Jurkat, Clone E6-1 (cell line): ENCODE measurements at regions not wholly inside any gene's neighbourhood (a gene's known extent, or its start where the extent isn't known, plus 50 kb on each side); places are given as distances from the start of the nearest gene placed in this dataset.
"Not testable (repeated sequence)": the region's sequence is repeated elsewhere in the genome, so short reads cannot be mapped to it uniquely, and the experiment has no call there.

Experiments used
- DNase-seq: peaks from one replicate; pipeline ENCODE4 v3.0.0-alpha.2; 2011; ENCODE audit warnings: low read depth, low spot score
- H3K4me3 ChIP-seq: 2 replicates; pipeline ENCODE4 v1.5.1; 2011; ENCODE audit warnings: mild to moderate bottlenecking, low read length, control low read depth, moderate library complexity

DNA sequence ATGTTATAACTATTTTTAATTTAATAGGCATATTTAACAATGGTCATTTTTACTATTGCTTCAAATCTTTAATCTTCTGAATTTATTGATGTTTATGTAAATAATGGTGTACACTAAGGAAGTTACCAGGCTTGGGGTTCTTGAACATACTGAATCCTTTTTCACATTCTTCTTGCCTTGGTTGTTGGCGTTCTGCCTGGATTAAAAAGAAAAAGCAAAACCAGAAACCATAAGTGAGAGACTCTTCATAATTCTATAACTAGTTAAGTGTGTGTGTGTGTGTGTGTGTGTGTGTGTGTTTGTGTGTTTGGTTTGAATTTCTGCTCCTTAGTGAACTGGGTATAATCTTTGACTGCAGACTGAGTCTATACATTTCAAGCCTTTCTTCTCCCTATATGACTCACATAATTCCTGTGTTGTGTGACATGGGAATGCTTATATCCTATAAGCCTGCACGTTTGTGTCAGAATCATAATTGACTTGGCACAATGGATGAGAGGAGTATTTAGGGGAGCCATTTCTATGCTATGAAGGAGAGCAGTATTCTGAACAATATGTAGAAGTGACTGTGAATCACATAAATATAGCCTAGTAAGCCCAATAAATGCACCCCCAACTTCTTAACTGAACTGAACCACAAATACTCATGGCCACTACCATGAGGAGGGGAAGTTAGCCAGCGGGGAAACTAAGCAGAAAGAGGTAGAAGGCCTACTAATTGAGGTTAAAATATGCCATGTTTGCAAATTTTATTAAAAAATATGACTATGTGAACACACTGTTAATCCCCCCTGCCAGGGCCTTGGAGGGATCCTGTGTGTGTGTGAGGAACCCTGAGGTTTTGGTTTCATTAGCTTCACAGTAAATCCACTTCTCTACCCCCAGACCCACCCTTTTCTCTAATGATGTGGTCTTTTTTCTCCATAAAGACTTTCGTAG lies 425.5 kb downstream of the BCKDHB start:
- no peak for DNase-seq
- H3K4me3 ChIP-seq: no peak overlapping the region

DNA sequence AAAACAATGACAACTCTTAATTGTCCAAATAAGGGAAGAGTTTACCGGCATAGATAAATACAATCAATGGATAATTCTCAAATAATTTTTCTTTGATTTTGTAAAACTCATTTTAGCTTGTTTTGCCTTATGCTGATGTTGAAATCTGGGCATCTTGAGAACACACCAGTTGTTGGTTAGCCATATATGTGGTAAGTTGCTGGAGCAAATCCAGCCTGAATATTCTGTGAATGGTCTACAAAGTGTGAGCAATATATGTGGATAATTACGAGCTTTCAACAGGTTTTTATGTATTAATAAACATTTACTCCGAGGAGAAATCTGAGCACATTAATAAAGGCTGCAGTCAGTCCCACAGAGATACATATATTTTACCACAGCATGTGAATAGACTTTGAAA lies 423.6 kb downstream of the BCKDHB start:
- DNase-seq: no peak
- H3K4me3 ChIP-seq: no peak overlapping the region

DNA sequence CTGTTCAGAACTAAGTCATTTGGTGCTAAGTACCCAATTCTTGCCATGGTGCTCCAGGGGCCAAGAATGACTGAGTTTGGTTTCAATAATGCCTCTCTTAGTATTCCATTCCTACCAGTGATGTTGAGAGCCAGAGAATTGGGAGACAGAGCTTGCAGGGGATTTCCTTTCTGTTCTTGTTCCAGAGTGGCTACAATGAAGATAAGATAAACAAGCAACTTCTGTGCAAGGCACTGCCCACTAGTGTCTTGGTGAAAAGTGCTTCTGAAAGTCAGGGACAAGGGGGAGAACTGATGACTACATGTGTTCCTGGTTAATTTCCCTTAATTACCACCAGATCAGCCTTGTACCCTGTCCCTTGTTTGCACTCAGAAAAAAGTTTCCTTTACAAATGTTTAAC lies 421.6 kb downstream of the BCKDHB start:
- no peak for DNase-seq
- no peak overlapping the region for H3K4me3 ChIP-seq

DNA sequence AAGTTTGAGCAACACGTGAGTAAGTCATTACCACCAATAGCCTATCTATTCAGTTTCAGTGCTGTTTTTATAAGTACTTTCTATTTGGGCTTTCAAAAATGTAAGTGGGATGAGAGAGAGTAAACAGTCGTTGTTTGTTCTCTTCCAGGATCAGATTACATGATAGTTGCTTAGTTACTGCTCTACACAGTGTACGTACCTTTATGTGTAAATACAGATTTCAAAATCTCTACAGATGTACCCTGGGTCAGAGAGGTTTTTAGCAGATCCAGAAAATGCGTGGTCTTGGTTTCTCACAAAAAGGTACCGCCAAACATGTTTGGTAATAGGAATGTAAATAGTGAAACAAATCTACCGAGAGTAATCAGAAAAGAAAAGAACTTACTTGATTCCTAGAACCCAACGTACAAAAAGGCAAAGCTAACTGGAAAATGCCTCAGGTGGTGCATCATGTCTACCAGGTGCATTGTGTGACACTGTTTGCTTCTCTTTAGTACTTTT lies 421.1 kb downstream of the BCKDHB start:
- no peak for DNase-seq
- no peak overlapping the region for H3K4me3 ChIP-seq

DNA sequence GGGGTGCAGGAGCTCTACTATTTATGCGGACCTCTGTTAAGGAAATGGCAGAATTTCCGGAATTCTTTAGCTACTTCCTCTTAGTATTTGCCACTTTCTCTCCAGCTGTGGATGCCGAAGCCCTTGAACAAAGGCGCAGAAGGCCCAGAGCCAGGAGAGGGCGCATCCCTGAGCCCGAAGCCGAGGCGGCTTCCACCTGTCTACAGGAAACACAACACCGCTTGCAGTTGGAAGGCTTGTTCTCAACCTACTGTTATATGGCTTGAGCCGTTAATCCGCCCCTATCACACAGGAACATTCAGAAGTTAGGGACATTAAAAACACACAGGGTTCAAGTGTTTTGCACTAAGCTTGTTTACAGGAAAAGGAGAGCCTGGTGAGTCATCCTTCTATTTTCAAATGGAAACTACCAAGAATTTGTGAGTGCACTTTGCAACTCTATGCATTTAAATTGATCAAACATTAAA lies 417.1 kb downstream of the BCKDHB start:
- no peak for DNase-seq
- no peak overlapping the region for H3K4me3 ChIP-seq

DNA sequence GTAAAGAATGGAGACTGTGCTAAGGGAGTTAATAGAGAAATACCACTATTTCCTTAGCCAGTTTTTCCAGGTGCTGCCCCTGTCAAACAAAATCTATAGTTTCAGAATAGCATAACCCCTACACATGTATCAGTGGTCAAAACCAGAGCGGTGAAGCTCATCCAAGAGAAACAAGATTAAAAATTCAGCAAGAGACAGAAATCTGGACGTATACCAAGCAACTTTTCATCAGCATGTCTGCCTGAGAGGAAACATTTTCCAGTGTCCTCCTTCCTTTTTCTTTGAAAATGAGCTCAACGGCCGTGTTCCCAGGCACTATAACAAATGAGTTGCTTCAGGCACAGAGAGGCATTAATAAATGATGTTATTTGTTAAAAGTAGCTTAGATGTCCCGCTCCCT lies 416.5 kb downstream of the BCKDHB start:
- no peak overlapping the region for H3K4me3 ChIP-seq
- no peak for DNase-seq

DNA sequence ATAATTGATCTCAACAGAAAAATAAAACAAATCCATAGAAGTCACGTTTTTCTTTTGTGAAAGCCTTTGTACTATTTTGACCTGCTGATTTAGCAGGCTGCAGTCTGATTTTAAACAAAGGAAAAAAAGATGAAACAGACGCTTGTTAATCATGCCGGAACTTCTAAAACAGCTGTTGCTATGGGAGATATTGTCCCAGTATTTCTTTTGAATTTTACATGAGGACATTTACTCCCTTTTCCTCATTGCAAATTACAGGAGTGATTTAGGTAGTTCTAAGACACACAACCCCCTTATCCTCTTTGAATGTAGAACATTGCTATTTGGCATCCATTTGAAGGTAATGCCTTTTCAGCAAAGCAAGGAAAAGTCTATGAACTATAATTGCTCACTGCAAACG lies 416.1 kb downstream of the BCKDHB start:
- no peak overlapping the region for H3K4me3 ChIP-seq
- no peak for DNase-seq

DNA sequence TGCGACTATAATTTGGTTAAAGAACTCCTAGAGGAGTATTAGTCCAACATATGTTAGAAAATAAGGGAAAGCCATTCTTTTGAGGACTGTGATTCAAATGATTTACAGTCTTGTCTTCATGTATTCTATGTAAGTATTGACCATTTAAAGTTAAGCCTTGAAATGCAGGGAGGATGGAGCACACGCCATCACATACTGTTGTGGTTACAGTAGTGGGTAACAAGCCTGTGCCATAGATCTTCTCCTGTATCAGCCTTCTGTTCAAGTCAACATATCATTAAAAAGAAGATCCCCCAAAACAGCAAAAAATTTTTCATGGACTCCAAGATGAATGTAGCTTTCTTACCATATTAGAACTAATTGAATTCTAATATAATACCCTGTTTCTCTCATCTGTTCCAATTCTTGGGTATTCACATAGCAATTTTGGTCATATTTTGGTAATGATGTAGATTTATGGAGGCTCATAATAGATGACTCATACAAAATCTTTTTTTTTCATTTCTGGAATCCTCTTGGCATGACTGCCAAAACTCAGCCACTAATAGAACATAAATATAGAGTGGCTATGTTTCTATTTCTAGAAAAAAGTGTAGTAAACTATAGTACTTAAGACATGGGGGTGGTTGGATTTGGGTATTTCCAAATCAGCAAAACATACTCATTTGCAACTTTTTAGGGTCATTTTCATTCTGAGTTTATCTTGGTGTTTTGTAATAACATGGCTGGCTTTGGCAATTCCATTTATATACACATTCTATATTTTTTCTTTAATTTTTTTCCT lies 413.5 kb downstream of the BCKDHB start:
- no peak overlapping the region for H3K4me3 ChIP-seq
- DNase-seq: no peak

DNA sequence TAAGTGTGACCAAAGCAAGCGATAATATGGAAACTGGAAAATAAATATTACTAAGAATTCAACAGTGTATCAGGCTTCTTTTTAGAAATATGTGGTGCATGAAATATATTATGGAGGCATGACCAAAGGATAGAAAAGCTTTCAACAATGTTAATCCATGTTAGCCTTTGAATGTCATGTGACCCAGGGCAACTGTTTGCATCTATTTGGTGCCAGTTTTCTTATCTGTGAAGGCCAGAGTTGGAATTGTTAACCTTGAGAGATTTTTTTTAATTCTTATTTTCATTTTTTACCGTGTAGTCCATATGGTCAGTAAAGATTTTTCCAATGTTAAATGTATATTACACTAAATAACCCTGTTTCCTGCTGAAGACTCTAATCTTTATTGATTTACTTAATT lies 411.1 kb downstream of the BCKDHB start:
- H3K4me3 ChIP-seq: no peak overlapping the region
- no peak for DNase-seq

DNA sequence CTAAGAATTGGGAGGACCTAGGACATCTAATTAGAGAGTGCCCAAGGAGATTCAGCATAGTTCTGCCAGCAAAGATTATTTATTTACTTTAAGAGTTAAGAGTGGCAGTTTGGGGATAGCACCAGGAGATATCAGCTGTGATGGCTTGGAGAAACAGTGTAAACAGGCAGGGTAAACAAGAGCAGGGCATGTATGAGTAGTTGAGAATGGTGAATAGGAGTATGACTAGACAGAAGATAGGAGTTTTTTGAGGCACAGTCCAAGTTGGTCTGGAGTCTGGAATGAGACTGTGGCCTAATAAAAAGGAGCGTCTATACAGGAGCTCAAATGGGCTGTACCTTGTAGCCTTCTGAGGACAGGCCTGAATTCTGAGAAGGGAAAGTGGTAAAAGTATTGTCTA lies 404.1 kb downstream of the BCKDHB start:
- not testable (repeated sequence) for DNase-seq, H3K4me3 ChIP-seq

DNA sequence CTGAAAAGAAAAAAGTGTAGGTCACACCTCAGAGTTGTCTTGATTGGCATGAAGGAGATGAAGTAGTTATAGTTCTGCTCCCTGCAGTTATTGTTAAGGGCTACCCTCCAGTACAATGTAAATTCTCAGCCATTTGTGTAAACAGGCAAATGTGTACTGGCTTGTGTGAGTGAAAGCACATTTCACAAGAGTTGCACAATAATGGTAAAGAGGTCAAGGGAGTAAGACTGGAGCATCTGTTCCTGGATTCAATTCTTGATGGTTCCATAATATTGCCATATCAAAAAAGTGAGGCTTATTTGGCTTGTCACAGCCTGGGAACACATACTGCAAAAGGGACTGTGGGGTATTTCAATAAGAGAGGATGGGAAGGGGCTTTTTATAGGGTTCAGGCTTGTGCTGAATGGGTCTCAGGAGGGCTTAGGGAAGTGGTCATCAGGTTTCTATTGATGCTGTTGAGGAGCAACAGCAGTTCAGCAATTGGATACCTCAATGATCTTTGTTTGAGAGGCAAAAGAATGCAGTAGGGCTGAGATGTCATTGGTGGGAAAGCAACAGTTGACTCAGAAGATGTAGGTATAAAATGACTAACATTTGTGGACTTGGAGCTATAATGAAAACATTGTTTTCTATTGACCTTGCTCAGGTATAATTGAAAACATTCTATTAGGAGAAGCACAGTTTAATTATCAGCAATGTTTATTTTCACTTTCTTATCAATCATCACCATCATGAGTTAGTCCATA lies 402.6 kb downstream of the BCKDHB start:
- no peak overlapping the region for H3K4me3 ChIP-seq
- no peak for DNase-seq

DNA sequence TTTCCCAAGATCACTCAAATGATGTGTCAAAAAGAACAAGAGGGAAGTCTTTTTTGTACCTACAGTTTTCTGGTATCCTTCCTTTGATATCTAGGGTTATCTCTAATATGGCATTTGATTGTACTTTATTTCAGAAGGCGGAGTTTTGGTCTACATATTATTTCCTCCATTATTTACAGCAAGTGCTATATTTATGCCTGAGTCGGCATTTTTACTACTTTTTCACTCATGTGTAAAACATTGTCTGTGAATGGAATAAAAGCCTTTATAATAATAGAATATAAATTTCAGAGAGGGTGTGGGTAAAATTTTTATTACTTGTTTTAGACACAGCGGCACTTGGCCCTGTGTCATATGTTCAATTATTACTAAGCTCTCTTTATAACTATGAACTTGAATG lies 398.4 kb downstream of the BCKDHB start:
- H3K4me3 ChIP-seq: no peak overlapping the region
- no peak for DNase-seq

DNA sequence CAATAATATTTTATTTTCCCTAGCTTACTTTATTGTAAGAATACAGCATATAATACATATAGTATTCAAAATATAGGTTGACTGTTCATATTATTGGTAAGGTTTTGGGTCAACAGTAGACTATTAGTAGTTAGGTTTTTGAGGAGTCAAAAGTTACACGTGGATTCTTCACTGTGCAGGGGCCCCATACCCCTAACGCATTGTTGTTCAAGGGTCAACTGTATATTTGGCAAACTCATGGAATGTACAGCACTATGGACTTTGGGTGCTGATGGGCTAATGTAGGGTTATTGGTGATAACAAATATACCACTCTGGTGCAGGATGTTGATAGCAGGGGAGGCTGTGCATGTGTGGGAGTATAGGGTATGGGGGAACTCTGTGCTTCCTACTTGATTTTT lies 397.2 kb downstream of the BCKDHB start:
- DNase-seq: no peak
- no peak overlapping the region for H3K4me3 ChIP-seq

DNA sequence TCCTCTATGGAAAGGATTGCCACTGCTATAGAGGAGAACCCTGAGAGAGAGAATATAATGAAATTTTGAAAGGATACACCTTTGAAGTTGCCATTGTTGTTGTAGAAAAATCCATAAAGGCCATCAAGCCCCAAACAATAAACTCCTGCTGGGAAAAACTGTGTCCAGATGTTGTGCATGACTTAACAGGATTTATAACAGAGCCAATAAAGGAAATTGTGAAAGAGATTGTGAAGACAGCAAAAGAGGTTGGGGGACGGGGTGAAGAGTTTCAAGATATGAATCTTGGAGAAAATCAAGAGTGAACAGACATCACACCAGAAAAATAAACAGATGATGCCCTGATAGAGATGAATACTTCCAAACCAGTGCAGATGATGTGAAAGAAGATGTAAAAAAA lies 396.4 kb downstream of the BCKDHB start:
- no peak overlapping the region for H3K4me3 ChIP-seq
- no peak for DNase-seq

DNA sequence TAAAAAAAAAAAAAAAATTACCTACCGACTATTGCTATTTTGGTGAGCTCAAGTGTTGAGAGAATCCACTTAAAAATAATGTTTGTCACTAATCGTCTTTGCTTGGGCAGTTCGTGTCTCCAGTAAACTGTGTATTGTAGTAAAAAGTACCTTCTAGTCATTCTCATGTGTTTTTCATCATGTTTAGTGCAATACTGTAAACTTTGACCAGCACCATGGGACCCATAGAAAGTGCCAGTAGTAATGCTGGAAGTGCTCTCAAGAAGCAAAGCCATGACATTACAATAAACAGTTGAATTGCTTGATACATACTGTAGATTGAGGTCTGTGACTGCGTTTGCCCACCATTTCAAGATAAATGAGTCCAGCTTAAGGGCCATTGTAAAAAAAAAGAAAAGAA lies 395.2 kb downstream of the BCKDHB start:
- no peak for DNase-seq
- no peak overlapping the region for H3K4me3 ChIP-seq

DNA sequence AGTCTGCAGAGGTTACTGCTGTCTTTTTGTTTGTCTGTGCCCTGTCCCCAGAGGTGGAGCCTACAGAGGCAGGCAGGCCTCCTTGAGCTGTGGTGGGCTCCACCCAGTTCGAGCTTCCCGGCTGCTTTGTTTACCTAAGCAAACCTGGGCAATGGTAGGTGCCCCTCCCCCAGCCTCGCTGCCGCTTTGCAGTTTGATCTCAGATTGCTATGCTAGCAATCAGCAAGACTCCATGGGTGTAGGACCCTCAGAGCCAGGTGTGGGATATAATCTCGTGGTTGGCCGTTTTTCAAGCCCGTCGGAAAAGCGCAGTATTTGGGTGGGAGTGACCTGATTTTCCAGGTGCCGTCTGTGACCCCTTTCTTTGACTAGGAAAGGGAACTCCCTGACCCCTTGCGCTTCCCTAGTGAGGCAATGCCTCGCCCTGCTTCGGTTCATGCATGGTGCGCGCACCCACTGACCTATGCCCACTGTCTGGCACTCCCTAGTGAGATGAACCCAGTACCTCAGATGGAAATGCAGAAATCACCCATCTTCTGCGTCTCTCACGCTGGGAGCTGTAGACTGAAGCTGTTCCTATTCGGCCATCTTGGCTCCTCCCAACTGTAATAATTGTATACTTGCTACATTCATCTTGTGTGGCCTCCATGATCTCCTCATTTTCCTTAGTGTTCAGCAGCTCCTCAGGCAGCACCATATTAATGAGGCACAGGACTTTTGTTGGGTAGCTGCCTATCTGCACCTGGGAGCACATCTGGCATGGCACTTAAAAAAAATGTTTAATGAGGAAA lies 391.4 kb downstream of the BCKDHB start:
- H3K4me3 ChIP-seq, DNase-seq: not testable (repeated sequence)

DNA sequence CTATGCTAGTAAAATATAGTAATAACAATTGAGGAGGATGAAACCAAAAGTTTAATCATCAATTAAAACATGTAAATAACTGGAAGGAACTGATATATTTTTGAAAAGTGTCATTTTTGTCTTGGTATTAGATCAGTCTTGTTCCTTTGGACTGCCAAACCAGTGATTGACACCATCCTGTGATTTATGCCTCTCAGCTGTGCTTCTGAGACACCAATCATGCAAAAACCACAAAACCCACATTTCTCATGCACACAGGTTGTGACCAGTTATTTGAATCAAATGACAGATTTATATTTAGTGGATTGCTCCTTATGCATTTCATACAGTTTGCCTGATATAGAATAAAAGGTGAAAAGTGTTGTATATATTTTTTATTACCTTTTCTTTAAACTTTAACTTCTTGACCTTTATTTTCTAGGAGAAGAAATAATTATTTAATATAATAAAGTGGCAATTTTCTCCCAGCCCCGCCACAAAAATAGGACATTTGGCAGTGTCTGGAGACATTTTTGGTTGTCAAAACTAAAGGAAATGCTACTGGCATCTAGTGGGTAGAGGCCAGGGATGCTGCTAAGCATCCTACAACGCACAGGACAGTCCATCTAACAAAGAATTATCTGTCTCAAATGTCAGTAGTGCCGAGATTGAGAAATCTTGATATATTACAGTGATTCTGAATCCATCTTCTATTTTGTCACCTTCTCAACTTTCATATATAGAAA lies 383.6 kb downstream of the BCKDHB start:
- H3K4me3 ChIP-seq: no peak overlapping the region
- DNase-seq: no peak

DNA sequence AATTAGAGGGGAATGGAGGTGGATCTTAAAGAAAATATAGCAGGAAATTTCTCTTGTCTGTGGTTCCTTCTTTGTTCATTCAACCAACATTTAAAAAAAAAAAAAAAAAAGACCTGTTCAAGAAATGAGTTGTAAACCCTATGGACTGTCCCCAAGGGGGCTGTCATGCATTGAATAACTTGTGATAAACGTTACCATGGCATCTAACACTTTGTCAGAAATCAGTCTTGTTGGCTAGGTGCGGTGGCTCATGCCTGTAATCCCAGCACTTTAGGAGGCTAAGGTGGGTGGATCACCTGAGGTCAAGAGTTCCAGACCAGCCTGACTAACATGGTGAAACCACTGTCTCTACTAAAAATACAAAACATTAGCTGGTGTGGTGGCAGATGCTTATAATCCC lies 381.7 kb downstream of the BCKDHB start:
- DNase-seq: no peak

More for the DNA sequence above, 381.7 kb downstream of the BCKDHB start:
- H3K4me3 ChIP-seq: no peak overlapping the region
